ENCODE measurements at regions not wholly inside any gene's neighbourhood (a gene's known extent, or its start where the extent isn't known, plus 50 kb on each side); places are given as distances from the start of the nearest gene placed in this dataset.
A peak's percentile ranks its signal among the peaks of the same experiment; 100 is the strongest.

GRCh38 chr13:73779881-73780280, 354.3 kb downstream of the KLF12 start:
- no peak for DNase-seq
- Histone ChIP-seq H3K9me3 (ENCODE audit: control insufficient read depth in 2 of 2, insufficient read depth in 1 of 2, low read depth in 1 of 2, low read length in 1 of 2) (no peaks in the 10 kb centered on the region), H3K27me3 (ENCODE audit: control insufficient read depth in 3 of 3, insufficient read depth in 3 of 3, low read length in 3 of 3) (no peaks in the 10 kb centered on the region), H3K36me3 (ENCODE audit: control insufficient read depth in 3 of 3, insufficient read depth in 2 of 3, low read depth in 1 of 3, low read length in 3 of 3) (no peaks in the 10 kb centered on the region), H3K4me3 (ENCODE audit: low read depth in 1 of 3, low read length in 3 of 3) (no peak overlapping the region), H3K4me1 (ENCODE audit: control insufficient read depth in 3 of 3, insufficient read depth in 2 of 3, low read depth in 1 of 3, low read length in 2 of 3) (no peaks in the 10 kb centered on the region), H3K27ac (ENCODE audit: low read depth in 1 of 3, low read length in 2 of 3) (no peak overlapping the region)
- 88 to 100% (median 98%) methylated on average over 1 of the region's 1 CpG for WGBS, 3 donors
- FAIRE-seq = no peak

- Histone ChIP-seq H3K9me3 (ENCODE audit: control insufficient read depth in 2 of 2, insufficient read depth in 1 of 2, low read depth in 1 of 2, low read length in 1 of 2) (no peaks in the 10 kb centered on the region), H3K27me3 (ENCODE audit: control insufficient read depth in 3 of 3, insufficient read depth in 3 of 3, low read length in 3 of 3) (no peaks in the 10 kb centered on the region), H3K4me1 (ENCODE audit: control insufficient read depth in 3 of 3, insufficient read depth in 2 of 3, low read depth in 1 of 3, low read length in 2 of 3) (no peaks in the 10 kb centered on the region), H3K36me3 (ENCODE audit: control insufficient read depth in 3 of 3, insufficient read depth in 2 of 3, low read depth in 1 of 3, low read length in 3 of 3) (no peaks in the 10 kb centered on the region), H3K4me3 (ENCODE audit: low read depth in 1 of 3, low read length in 3 of 3) (no peak overlapping the region), H3K27ac (ENCODE audit: low read depth in 1 of 3, low read length in 2 of 3) (no peak overlapping the region)
- DNase-seq (no peak), FAIRE-seq (no peak)
- 91 to 94% (median 92%) methylated on average over 17 of the region's 17 CpGs for WGBS, 3 donors
Observed at GRCh38 chr13:73778242-73778864, 355.9 kb downstream of the KLF12 start.

- Histone ChIP-seq H3K27me3 (ENCODE audit: control insufficient read depth in 3 of 3, insufficient read depth in 3 of 3, low read length in 3 of 3) (no peaks in the 10 kb centered on the region), H3K4me1 (ENCODE audit: control insufficient read depth in 3 of 3, insufficient read depth in 2 of 3, low read depth in 1 of 3, low read length in 2 of 3) (no peaks in the 10 kb centered on the region), H3K9me3 (ENCODE audit: control insufficient read depth in 2 of 2, insufficient read depth in 1 of 2, low read depth in 1 of 2, low read length in 1 of 2) (no peaks in the 10 kb centered on the region), H3K27ac (ENCODE audit: low read depth in 1 of 3, low read length in 2 of 3) (no peak overlapping the region), H3K4me3 (ENCODE audit: low read depth in 1 of 3, low read length in 3 of 3) (no peak overlapping the region), H3K36me3 (ENCODE audit: control insufficient read depth in 3 of 3, insufficient read depth in 2 of 3, low read depth in 1 of 3, low read length in 3 of 3) (no peaks in the 10 kb centered on the region)
- FAIRE-seq (no peak), DNase-seq (no peak)
- 98 to 99% (median 98%) methylated on average over 6 of the region's 6 CpGs for WGBS, 3 donors
Observed at GRCh38 chr13:73777134-73777533, 357.1 kb downstream of the KLF12 start.

- H3K27me3 ChIP-seq (ENCODE audit: control insufficient read depth in 3 of 3, insufficient read depth in 3 of 3, low read length in 3 of 3) = no peaks in the 10 kb centered on the region
- H3K4me1 ChIP-seq (ENCODE audit: control insufficient read depth in 3 of 3, insufficient read depth in 2 of 3, low read depth in 1 of 3, low read length in 2 of 3) = no peaks in the 10 kb centered on the region
- no peaks in the 10 kb centered on the region for H3K36me3 ChIP-seq (ENCODE audit: control insufficient read depth in 3 of 3, insufficient read depth in 2 of 3, low read depth in 1 of 3, low read length in 3 of 3)
- no peak overlapping the region for H3K4me3 ChIP-seq (ENCODE audit: low read depth in 1 of 3, low read length in 3 of 3)
- WGBS, 3 donors = 77 to 96% (median 90%) methylated on average over 3 of the region's 3 CpGs
- DNase-seq = no peak
- no peak overlapping the region for H3K27ac ChIP-seq (ENCODE audit: low read depth in 1 of 3, low read length in 2 of 3)
- FAIRE-seq = no peak
- no peaks in the 10 kb centered on the region for H3K9me3 ChIP-seq (ENCODE audit: control insufficient read depth in 2 of 2, insufficient read depth in 1 of 2, low read depth in 1 of 2, low read length in 1 of 2)
Observed at GRCh38 chr13:73776151-73776785, 357.9 kb downstream of the KLF12 start.

- FAIRE-seq (no peak), DNase-seq (no peak)
- H3K36me3 ChIP-seq (ENCODE audit: control insufficient read depth in 3 of 3, insufficient read depth in 2 of 3, low read depth in 1 of 3, low read length in 3 of 3) = no peaks in the 10 kb centered on the region
- H3K27ac ChIP-seq (ENCODE audit: low read depth in 1 of 3, low read length in 2 of 3) = no peak overlapping the region
- no peaks in the 10 kb centered on the region for H3K9me3 ChIP-seq (ENCODE audit: control insufficient read depth in 2 of 2, insufficient read depth in 1 of 2, low read depth in 1 of 2, low read length in 1 of 2)
- H3K27me3 ChIP-seq (ENCODE audit: control insufficient read depth in 3 of 3, insufficient read depth in 3 of 3, low read length in 3 of 3) = no peaks in the 10 kb centered on the region
- 56 to 82% (median 61%) methylated on average over 3 of the region's 3 CpGs for WGBS, 3 donors
- no peaks in the 10 kb centered on the region for H3K4me1 ChIP-seq (ENCODE audit: control insufficient read depth in 3 of 3, insufficient read depth in 2 of 3, low read depth in 1 of 3, low read length in 2 of 3)
- H3K4me3 ChIP-seq (ENCODE audit: low read depth in 1 of 3, low read length in 3 of 3) = no peak overlapping the region
Observed at GRCh38 chr13:73773168-73773549, 361.0 kb downstream of the KLF12 start.

- H3K27me3 ChIP-seq (ENCODE audit: control insufficient read depth in 3 of 3, insufficient read depth in 3 of 3, low read length in 3 of 3) = no peaks in the 10 kb centered on the region
- no peak overlapping the region for H3K4me3 ChIP-seq (ENCODE audit: low read depth in 1 of 3, low read length in 3 of 3)
- 20 to 64% (median 41%) methylated on average over 8 of the region's 8 CpGs for WGBS, 3 donors
- DNase-seq (no peak), FAIRE-seq (no peak)
- H3K4me1 ChIP-seq (ENCODE audit: control insufficient read depth in 3 of 3, insufficient read depth in 2 of 3, low read depth in 1 of 3, low read length in 2 of 3) = peaks cover 0 to 5% (median 0%) of the 10 kb centered on the region in 3 donors
- no peak overlapping the region for H3K27ac ChIP-seq (ENCODE audit: low read depth in 1 of 3, low read length in 2 of 3)
- H3K36me3 ChIP-seq (ENCODE audit: control insufficient read depth in 3 of 3, insufficient read depth in 2 of 3, low read depth in 1 of 3, low read length in 3 of 3) = no peaks in the 10 kb centered on the region
- H3K9me3 ChIP-seq (ENCODE audit: control insufficient read depth in 2 of 2, insufficient read depth in 1 of 2, low read depth in 1 of 2, low read length in 1 of 2) = no peaks in the 10 kb centered on the region
Observed at GRCh38 chr13:73772449-73773167, 361.6 kb downstream of the KLF12 start.

GRCh38 chr13:73767747-73768315, 366.4 kb downstream of the KLF12 start:
- WGBS, 3 donors = 85 to 92% (median 91%) methylated on average over 4 of the region's 4 CpGs
- Histone ChIP-seq H3K4me3 (ENCODE audit: low read depth in 1 of 3, low read length in 3 of 3) (no peak overlapping the region), H3K27me3 (ENCODE audit: control insufficient read depth in 3 of 3, insufficient read depth in 3 of 3, low read length in 3 of 3) (no peaks in the 10 kb centered on the region), H3K9me3 (ENCODE audit: control insufficient read depth in 2 of 2, insufficient read depth in 1 of 2, low read depth in 1 of 2, low read length in 1 of 2) (no peaks in the 10 kb centered on the region), H3K36me3 (ENCODE audit: control insufficient read depth in 3 of 3, insufficient read depth in 2 of 3, low read depth in 1 of 3, low read length in 3 of 3) (no peaks in the 10 kb centered on the region), H3K27ac (ENCODE audit: low read depth in 1 of 3, low read length in 2 of 3) (peak overlapping the region in 1 of 3 donors; percentile 77), H3K4me1 (ENCODE audit: control insufficient read depth in 3 of 3, insufficient read depth in 2 of 3, low read depth in 1 of 3, low read length in 2 of 3) (peaks cover 6 to 29% (median 12%) of the 10 kb centered on the region in 3 donors)
- DNase-seq (peak in 1 of 2 donors; percentile 27), FAIRE-seq (no peak)

- Histone ChIP-seq H3K27ac (ENCODE audit: low read depth in 1 of 3, low read length in 2 of 3) (peak overlapping the region; percentile 32 to 77 (median 41)), H3K9me3 (ENCODE audit: control insufficient read depth in 2 of 2, insufficient read depth in 1 of 2, low read depth in 1 of 2, low read length in 1 of 2) (no peaks in the 10 kb centered on the region), H3K36me3 (ENCODE audit: control insufficient read depth in 3 of 3, insufficient read depth in 2 of 3, low read depth in 1 of 3, low read length in 3 of 3) (no peaks in the 10 kb centered on the region), H3K27me3 (ENCODE audit: control insufficient read depth in 3 of 3, insufficient read depth in 3 of 3, low read length in 3 of 3) (no peaks in the 10 kb centered on the region), H3K4me3 (ENCODE audit: low read depth in 1 of 3, low read length in 3 of 3) (no peak overlapping the region), H3K4me1 (ENCODE audit: control insufficient read depth in 3 of 3, insufficient read depth in 2 of 3, low read depth in 1 of 3, low read length in 2 of 3) (peaks cover 6 to 29% (median 12%) of the 10 kb centered on the region in 3 donors)
- FAIRE-seq (no peak), DNase-seq (peak; percentile 11 to 56)
- 27 to 33% (median 32%) methylated on average over 3 of the region's 3 CpGs for WGBS, 3 donors
Observed at GRCh38 chr13:73767191-73767741, 366.9 kb downstream of the KLF12 start.

Measured in small intestine (tissue), 7 donors.